HL-60 (cell line): ENCODE measurements at regions not wholly inside any gene's neighbourhood (a gene's known extent, or its start where the extent isn't known, plus 50 kb on each side); places are given as distances from the start of the nearest gene placed in this dataset.
"Not testable (repeated sequence)": the region's sequence is repeated elsewhere in the genome, so short reads cannot be mapped to it uniquely, and the experiment has no call there.

ENCODE experiments used
- DNase-seq, 2 experiments: peaks; one replicate each; pipeline ENCODE4 v3.0.0-alpha.2; 2010 to 2020; ENCODE audit warnings: low read depth in 1 of 2, low spot score in 1 of 2
- H3K27ac ChIP-seq: fragments of 250-450 bp; sonication (Bioruptor Pico); replicated peaks from 2 replicates; pipeline ENCODE4 v1.5.1; 2020; ENCODE audit warnings: mild to moderate bottlenecking, moderate library complexity
- H3K27me3 ChIP-seq: fragments of 250-450 bp; sonication (Bioruptor Pico); 2 replicates; pipeline ENCODE4 v1.5.1; 2021; ENCODE audit warnings: mild to moderate bottlenecking, moderate library complexity; ENCODE audit not compliant: insufficient read depth, poor library complexity, severe bottlenecking
- H3K4me3 ChIP-seq: replicated peaks from 2 replicates; pipeline ENCODE4 v1.5.1; 2011; ENCODE audit warnings: mild to moderate bottlenecking, control low read depth, low read length; ENCODE audit not compliant: insufficient read depth
- GABPA ChIP-seq: IDR thresholded peaks from 2 replicates; pipeline ENCODE4 v1.6.1; 2012; ENCODE audit warnings: low read depth
- POLR2AphosphoS5 ChIP-seq: IDR thresholded peaks from 2 replicates; pipeline ENCODE4 v1.6.1; 2012; ENCODE audit warnings: low read depth
- SPI1 ChIP-seq: IDR thresholded peaks from 2 replicates; pipeline ENCODE4 v1.6.1; 2012; ENCODE audit warnings: low read depth, mild to moderate bottlenecking, borderline replicate concordance
- TF ChIP-seq, protein P1 (sequence below): IDR thresholded peaks from 2 replicates; pipeline ENCODE4 v1.6.1; 2012; ENCODE audit warnings: low read depth; ENCODE audit not compliant: insufficient replicate concordance
- TF ChIP-seq, protein P2 (sequence below): IDR thresholded peaks from one replicate; pipeline ENCODE4 v1.5.1; 2011; ENCODE audit warnings: low read length, control low read depth, inconsistent platforms; ENCODE audit not compliant: insufficient read depth

DNA sequence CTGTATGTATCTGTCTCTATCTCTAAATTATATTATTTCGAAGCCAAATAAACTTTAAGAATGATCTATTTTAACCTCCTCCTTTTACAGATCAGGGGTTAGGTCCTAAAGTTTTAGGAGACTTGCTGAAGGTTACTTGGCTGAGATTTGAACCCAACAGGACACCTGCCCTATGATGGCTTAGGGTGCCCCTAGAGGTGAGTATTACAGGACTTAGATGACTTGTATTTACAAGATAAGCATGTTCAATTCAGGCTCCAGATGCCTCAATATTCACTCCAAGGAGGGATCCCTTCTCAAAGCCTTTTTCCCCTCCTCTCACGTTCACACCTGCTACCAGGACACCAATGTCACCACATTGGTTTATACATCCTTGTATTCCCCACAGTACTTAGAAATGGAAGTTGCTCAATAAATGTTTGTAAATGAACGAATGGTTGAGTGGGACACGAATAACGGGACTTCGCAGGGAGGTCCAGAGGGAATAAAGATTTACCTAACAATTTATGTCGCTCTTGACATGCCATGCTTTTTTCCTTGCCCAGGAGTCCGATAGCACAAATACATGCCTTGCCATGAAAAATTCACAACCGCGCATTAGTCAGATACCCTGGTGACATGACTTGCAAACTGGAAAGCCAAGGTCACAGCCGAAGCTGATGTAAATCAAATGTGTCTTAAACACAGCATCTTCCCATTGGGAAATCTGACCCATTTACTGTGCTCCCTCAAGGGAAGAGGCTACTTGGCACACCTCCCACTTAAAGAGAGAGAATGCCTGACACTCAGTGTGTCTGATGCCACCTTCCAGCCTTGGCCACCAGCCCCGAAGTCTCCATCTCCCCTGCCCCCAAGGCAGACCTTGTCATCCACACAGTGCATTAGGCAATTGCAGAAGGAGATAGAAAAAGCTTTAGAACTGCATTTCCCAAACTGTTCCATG lies 872.2 kb upstream of the AUTS2 start:
- no peak overlapping the region for H3K27ac ChIP-seq
- no peaks in the 10 kb centered on the region for H3K27me3 ChIP-seq
- no peak overlapping the region for H3K4me3 ChIP-seq
- DNase-seq, result no peak
- TF ChIP-seq, protein P1, sequence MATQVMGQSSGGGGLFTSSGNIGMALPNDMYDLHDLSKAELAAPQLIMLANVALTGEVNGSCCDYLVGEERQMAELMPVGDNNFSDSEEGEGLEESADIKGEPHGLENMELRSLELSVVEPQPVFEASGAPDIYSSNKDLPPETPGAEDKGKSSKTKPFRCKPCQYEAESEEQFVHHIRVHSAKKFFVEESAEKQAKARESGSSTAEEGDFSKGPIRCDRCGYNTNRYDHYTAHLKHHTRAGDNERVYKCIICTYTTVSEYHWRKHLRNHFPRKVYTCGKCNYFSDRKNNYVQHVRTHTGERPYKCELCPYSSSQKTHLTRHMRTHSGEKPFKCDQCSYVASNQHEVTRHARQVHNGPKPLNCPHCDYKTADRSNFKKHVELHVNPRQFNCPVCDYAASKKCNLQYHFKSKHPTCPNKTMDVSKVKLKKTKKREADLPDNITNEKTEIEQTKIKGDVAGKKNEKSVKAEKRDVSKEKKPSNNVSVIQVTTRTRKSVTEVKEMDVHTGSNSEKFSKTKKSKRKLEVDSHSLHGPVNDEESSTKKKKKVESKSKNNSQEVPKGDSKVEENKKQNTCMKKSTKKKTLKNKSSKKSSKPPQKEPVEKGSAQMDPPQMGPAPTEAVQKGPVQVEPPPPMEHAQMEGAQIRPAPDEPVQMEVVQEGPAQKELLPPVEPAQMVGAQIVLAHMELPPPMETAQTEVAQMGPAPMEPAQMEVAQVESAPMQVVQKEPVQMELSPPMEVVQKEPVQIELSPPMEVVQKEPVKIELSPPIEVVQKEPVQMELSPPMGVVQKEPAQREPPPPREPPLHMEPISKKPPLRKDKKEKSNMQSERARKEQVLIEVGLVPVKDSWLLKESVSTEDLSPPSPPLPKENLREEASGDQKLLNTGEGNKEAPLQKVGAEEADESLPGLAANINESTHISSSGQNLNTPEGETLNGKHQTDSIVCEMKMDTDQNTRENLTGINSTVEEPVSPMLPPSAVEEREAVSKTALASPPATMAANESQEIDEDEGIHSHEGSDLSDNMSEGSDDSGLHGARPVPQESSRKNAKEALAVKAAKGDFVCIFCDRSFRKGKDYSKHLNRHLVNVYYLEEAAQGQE, result no peak
- TF ChIP-seq GABPA, result no peak
- TF ChIP-seq POLR2AphosphoS5, result no peak
- no peak for TF ChIP-seq SPI1
- TF ChIP-seq, protein P2, sequence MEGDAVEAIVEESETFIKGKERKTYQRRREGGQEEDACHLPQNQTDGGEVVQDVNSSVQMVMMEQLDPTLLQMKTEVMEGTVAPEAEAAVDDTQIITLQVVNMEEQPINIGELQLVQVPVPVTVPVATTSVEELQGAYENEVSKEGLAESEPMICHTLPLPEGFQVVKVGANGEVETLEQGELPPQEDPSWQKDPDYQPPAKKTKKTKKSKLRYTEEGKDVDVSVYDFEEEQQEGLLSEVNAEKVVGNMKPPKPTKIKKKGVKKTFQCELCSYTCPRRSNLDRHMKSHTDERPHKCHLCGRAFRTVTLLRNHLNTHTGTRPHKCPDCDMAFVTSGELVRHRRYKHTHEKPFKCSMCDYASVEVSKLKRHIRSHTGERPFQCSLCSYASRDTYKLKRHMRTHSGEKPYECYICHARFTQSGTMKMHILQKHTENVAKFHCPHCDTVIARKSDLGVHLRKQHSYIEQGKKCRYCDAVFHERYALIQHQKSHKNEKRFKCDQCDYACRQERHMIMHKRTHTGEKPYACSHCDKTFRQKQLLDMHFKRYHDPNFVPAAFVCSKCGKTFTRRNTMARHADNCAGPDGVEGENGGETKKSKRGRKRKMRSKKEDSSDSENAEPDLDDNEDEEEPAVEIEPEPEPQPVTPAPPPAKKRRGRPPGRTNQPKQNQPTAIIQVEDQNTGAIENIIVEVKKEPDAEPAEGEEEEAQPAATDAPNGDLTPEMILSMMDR, result no peak

DNA sequence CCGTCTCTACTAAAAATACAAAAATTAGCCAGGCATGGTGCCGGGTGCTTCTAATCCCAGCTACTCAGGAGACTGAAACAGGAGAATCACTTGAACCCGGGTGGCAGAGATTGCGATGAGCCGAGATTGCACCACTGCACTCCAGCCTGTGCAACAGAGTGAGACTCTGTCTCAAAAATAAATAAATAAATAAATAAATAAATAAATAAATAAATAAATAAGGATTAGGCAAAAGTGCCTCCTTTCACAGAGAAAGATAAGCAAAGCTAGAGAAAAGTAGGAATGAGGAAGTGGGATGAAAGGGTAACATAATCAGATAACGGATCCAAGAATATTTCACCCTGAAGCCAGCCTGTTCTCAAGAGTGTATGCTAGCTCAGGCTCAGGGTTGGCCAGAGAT lies 869.6 kb upstream of the AUTS2 start:
- not testable (repeated sequence) for DNase-seq, H3K27me3 ChIP-seq, H3K27ac ChIP-seq, H3K4me3 ChIP-seq

DNA sequence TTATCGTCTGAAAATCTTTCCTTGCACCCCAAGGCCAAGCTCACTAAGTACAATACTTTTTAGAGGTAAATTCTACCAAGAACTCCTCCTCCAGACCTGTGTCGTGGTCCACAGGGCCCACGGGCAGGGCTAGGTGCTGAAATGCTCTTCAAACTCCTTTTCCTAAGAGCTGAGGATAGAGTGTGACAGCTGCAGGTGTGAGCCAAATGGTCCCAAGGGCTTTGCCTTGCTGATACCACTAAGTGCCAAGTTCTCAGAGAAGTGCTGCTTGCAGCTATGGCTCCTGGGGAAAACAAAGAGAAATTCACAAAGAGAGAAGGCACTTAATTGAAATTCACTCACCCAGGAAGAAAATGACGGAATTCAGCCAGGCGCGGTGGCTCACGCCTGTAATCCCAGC lies 868.9 kb upstream of the AUTS2 start:
- TF ChIP-seq, protein P1, result no peak
- no peak for TF ChIP-seq SPI1
- TF ChIP-seq, protein P2, result no peak
- no peak for TF ChIP-seq POLR2AphosphoS5
- TF ChIP-seq GABPA, result no peak
- Histone ChIP-seq H3K4me3 (no peak overlapping the region), H3K27me3 (no peaks in the 10 kb centered on the region), H3K27ac (no peak overlapping the region)
- DNase-seq, result no peak

DNA sequence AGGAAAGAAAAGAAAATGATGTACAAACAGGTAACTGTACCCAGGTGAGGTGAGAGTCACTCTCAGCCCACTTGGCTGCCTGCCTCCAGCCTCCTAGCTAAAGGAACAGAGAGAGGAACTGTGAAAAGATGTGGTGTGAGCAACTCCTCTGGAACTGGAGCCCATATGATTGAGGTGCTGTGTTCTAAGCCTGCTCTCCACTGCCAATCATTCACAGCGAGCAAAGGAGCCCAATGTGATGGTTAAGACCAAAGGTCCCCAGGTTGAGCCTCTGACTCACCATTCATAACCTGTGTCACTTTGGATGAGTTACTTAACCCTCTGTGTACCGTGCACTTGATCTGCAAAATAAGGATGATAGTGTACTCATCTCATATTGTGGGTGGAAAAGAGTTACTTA lies 868.1 kb upstream of the AUTS2 start:
- Histone ChIP-seq H3K27ac (no peak overlapping the region), H3K4me3 (no peak overlapping the region), H3K27me3 (no peaks in the 10 kb centered on the region)
- no peak for DNase-seq
- TF ChIP-seq POLR2AphosphoS5, result no peak
- TF ChIP-seq, protein P2, result no peak
- TF ChIP-seq GABPA, result no peak
- TF ChIP-seq, protein P1, result no peak
- TF ChIP-seq SPI1, result no peak
